Peyer's patch (tissue), 4 donors: ENCODE measurements at regions not wholly inside any gene's neighbourhood (a gene's known extent, or its start where the extent isn't known, plus 50 kb on each side); places are given as distances from the start of the nearest gene placed in this dataset.
A peak's percentile ranks its signal among the peaks of the same experiment; 100 is the strongest.
"Not testable (repeated sequence)": the region's sequence is repeated elsewhere in the genome, so short reads cannot be mapped to it uniquely, and the experiment has no call there.

Experiments used
- DNase-seq, 3 donors: peaks; one replicate each; pipeline ENCODE4 v3.0.0-alpha.2; 2017 to 2019
- H3K27ac ChIP-seq, 4 donors: fragments of 200-600 bp; sonication (generic); one replicate each; pipeline ENCODE4 v1.5.1; 2016 to 2019
- H3K27me3 ChIP-seq, 2 donors: fragments of 200-600 bp; sonication (generic); one replicate each; pipeline ENCODE4 v1.5.1; 2019
- H3K36me3 ChIP-seq, 3 donors: fragments of 200-600 bp; sonication (generic); one replicate each; pipeline ENCODE4 v1.5.1; 2016 to 2019
- H3K4me1 ChIP-seq, 4 donors: fragments of 200-600 bp; sonication (generic); one replicate each; pipeline ENCODE4 v1.5.1; 2016 to 2019
- H3K4me3 ChIP-seq, 4 donors: fragments of 200-600 bp; sonication (generic); 1 replicate in 3 of 4; 2 replicates in 1 of 4; pipeline ENCODE4 v1.5.1; 2016 to 2019; ENCODE audit warnings: mild to moderate bottlenecking in 1 of 4
- H3K9me3 ChIP-seq, 4 donors: fragments of 200-600 bp; sonication (generic); one replicate each; pipeline ENCODE4 v1.5.1; 2016 to 2019; ENCODE audit warnings: mild to moderate bottlenecking in 1 of 4
- CTCF ChIP-seq, 6 experiments: fragments of 450-650 bp in 4 of 6; fragments of 200-600 bp in 2 of 6; sonication (generic) in 1 of 6; IDR thresholded peaks; one replicate each; pipeline ENCODE4 v1.5.1; 2017 to 2019; ENCODE audit warnings: antibody characterized with exemption in 6 of 6, mild to moderate bottlenecking in 3 of 6, moderate library complexity in 1 of 6
- POLR2A ChIP-seq, 2 donors: fragments of 450-650 bp; IDR thresholded peaks; one replicate each; pipeline ENCODE4 v1.5.1; 2017; ENCODE audit warnings: antibody characterized with exemption in 2 of 2, mild to moderate bottlenecking in 2 of 2, moderate library complexity in 2 of 2

GRCh38 chr12:91639327-91639726 lies 456.7 kb upstream of the DCN start:
- no peaks in the 10 kb centered on the region for H3K9me3 ChIP-seq
- TF ChIP-seq POLR2A (IDR thresholded peaks at IDR 0.05) (no peak), CTCF (IDR thresholded peaks at IDR 0.05) (no peak)
- H3K4me1 ChIP-seq = no peaks in the 10 kb centered on the region
- H3K4me3 ChIP-seq = no peak overlapping the region
- H3K27ac ChIP-seq = no peak overlapping the region
- H3K27me3 ChIP-seq = no peaks in the 10 kb centered on the region
- H3K36me3 ChIP-seq = no peaks in the 10 kb centered on the region
- DNase-seq = no peak

- Histone ChIP-seq H3K9me3 (no peaks in the 10 kb centered on the region), H3K27ac (no peak overlapping the region), H3K36me3 (no peaks in the 10 kb centered on the region), H3K27me3 (no peaks in the 10 kb centered on the region), H3K4me3 (no peak overlapping the region), H3K4me1 (no peaks in the 10 kb centered on the region)
- TF ChIP-seq POLR2A (IDR thresholded peaks at IDR 0.05) (no peak), CTCF (IDR thresholded peaks at IDR 0.05) (no peak)
- DNase-seq = no peak
These were observed 455.4 kb upstream of the DCN start for GRCh38 chr12:91637789-91638624.

- TF ChIP-seq POLR2A (IDR thresholded peaks at IDR 0.05) = no peak
- no peak for TF ChIP-seq CTCF (IDR thresholded peaks at IDR 0.05)
- no peaks in the 10 kb centered on the region for H3K36me3 ChIP-seq
- no peaks in the 10 kb centered on the region for H3K27me3 ChIP-seq
- no peak overlapping the region for H3K4me3 ChIP-seq
- no peak for DNase-seq
- no peak overlapping the region for H3K27ac ChIP-seq
- H3K4me1 ChIP-seq = no peaks in the 10 kb centered on the region
- no peaks in the 10 kb centered on the region for H3K9me3 ChIP-seq
These were observed 454.1 kb upstream of the DCN start for GRCh38 chr12:91636721-91637120.

GRCh38 chr12:91634386-91634713 lies 451.7 kb upstream of the DCN start:
- H3K36me3 ChIP-seq, DNase-seq, H3K9me3 ChIP-seq, H3K27me3 ChIP-seq, H3K27ac ChIP-seq, H3K4me3 ChIP-seq, H3K4me1 ChIP-seq: not testable (repeated sequence)

- TF ChIP-seq CTCF (IDR thresholded peaks at IDR 0.05) (no peak), POLR2A (IDR thresholded peaks at IDR 0.05) (no peak)
- Histone ChIP-seq H3K27ac (no peak overlapping the region), H3K4me3 (no peak overlapping the region), H3K9me3 (no peaks in the 10 kb centered on the region), H3K36me3 (no peaks in the 10 kb centered on the region), H3K4me1 (no peaks in the 10 kb centered on the region), H3K27me3 (no peaks in the 10 kb centered on the region)
- peak in 1 of 3 donors; percentile 38 for DNase-seq
These were observed 451.2 kb upstream of the DCN start for GRCh38 chr12:91633734-91634357.

- TF ChIP-seq POLR2A (IDR thresholded peaks at IDR 0.05) = no peak
- no peak for TF ChIP-seq CTCF (IDR thresholded peaks at IDR 0.05)
- DNase-seq = no peak
- no peak overlapping the region for H3K27ac ChIP-seq
- H3K4me1 ChIP-seq = no peaks in the 10 kb centered on the region
- no peaks in the 10 kb centered on the region for H3K9me3 ChIP-seq
- no peaks in the 10 kb centered on the region for H3K27me3 ChIP-seq
- no peaks in the 10 kb centered on the region for H3K36me3 ChIP-seq
- H3K4me3 ChIP-seq = no peak overlapping the region
These were observed 450.6 kb upstream of the DCN start for GRCh38 chr12:91633206-91633605.
